ENCODE measurements at regions not wholly inside any gene's neighbourhood (a gene's known extent, or its start where the extent isn't known, plus 50 kb on each side); places are given as distances from the start of the nearest gene placed in this dataset.

DNA sequence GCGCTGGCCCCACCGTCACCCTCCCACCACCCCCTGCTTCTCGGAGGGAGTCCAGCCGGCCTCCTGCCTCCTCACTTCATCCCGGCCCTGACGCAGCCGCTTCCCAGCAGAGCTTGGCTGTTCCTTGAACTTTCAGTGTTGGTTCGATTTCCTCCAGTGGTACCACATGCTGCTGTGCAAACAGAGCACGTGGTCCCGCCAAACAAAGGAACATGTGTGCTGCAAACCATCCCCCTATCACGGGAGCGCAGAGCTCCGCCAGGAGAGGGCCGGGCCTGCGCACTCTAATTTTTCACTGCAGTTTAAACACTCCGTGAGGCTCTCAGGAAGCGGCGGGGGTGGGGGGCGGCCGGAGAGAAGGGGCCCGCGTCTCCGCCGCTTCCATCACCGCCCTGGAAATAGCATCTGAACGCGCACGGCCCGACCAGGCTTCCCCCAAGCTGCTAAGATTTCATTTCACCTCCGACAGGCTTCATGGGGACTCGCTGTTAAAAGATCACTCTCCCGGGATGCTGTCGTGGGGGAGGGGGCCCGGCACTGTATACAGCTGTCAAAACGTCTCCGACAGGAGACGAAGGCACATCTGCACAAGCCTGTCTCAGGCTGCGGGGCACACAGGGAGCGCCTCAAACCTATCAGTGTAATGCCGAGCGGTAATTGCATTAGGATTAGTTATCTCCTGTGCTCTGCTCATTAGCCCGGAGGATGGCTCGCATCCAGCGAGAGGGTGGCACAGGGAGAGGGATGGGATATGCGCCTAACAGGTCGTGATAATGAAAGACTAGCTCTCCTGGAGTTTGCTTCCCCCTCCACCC is 269.9 kb upstream of the SORL1-AS1 start (continued):
- TF ChIP-seq ZNF678 (CRISPR knock-in tag; IDR thresholded peaks at IDR 0.05): no peak
- TF ChIP-seq ADNP (CRISPR knock-in tag; IDR thresholded peaks at IDR 0.05): no peak
- 0 out of 2 replicates have a peak, but pooled peaks have one; percentile 41 for TF ChIP-seq HOXA5 (CRISPR knock-in tag; IDR thresholded peaks at IDR 0.05)
- no peak for TF ChIP-seq PRPF4 (IDR thresholded peaks at IDR 0.05; ENCODE audit: low read depth, low read length, poor library complexity, severe bottlenecking)
- TF ChIP-seq ZIK1 (CRISPR knock-in tag; IDR thresholded peaks at IDR 0.05; ENCODE audit: borderline replicate concordance, low read depth): peak; percentile 90; the same call in 1 of the 2 replicates
- TF ChIP-seq ZNF563 (CRISPR knock-in tag; IDR thresholded peaks at IDR 0.05): peak; percentile 78; the same call in 1 of the 2 replicates
- peak; percentile 90 for TF ChIP-seq IKZF4 (CRISPR knock-in tag; IDR thresholded peaks at IDR 0.05; ENCODE audit: borderline replicate concordance, low read depth, not compliant biosample characterization)
- TF ChIP-seq, protein P1, sequence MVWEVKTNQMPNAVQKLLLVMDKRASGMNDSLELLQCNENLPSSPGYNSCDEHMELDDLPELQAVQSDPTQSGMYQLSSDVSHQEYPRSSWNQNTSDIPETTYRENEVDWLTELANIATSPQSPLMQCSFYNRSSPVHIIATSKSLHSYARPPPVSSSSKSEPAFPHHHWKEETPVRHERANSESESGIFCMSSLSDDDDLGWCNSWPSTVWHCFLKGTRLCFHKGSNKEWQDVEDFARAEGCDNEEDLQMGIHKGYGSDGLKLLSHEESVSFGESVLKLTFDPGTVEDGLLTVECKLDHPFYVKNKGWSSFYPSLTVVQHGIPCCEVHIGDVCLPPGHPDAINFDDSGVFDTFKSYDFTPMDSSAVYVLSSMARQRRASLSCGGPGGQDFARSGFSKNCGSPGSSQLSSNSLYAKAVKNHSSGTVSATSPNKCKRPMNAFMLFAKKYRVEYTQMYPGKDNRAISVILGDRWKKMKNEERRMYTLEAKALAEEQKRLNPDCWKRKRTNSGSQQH (CRISPR knock-in tag; IDR thresholded peaks at IDR 0.05; ENCODE audit: low read depth): 0 out of 2 replicates have a peak, but pooled peaks have one; percentile 53
- TF ChIP-seq SAP130 (CRISPR knock-in tag; IDR thresholded peaks at IDR 0.05; ENCODE audit: low read depth): peak; percentile 67
- TF ChIP-seq, protein P2, sequence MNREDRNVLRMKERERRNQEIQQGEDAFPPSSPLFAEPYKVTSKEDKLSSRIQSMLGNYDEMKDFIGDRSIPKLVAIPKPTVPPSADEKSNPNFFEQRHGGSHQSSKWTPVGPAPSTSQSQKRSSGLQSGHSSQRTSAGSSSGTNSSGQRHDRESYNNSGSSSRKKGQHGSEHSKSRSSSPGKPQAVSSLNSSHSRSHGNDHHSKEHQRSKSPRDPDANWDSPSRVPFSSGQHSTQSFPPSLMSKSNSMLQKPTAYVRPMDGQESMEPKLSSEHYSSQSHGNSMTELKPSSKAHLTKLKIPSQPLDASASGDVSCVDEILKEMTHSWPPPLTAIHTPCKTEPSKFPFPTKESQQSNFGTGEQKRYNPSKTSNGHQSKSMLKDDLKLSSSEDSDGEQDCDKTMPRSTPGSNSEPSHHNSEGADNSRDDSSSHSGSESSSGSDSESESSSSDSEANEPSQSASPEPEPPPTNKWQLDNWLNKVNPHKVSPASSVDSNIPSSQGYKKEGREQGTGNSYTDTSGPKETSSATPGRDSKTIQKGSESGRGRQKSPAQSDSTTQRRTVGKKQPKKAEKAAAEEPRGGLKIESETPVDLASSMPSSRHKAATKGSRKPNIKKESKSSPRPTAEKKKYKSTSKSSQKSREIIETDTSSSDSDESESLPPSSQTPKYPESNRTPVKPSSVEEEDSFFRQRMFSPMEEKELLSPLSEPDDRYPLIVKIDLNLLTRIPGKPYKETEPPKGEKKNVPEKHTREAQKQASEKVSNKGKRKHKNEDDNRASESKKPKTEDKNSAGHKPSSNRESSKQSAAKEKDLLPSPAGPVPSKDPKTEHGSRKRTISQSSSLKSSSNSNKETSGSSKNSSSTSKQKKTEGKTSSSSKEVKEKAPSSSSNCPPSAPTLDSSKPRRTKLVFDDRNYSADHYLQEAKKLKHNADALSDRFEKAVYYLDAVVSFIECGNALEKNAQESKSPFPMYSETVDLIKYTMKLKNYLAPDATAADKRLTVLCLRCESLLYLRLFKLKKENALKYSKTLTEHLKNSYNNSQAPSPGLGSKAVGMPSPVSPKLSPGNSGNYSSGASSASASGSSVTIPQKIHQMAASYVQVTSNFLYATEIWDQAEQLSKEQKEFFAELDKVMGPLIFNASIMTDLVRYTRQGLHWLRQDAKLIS (CRISPR knock-in tag; IDR thresholded peaks at IDR 0.05): no peak
- peak; percentile 56 for TF ChIP-seq GABPB1 (CRISPR knock-in tag; IDR thresholded peaks at IDR 0.05)
- TF ChIP-seq, protein P3, sequence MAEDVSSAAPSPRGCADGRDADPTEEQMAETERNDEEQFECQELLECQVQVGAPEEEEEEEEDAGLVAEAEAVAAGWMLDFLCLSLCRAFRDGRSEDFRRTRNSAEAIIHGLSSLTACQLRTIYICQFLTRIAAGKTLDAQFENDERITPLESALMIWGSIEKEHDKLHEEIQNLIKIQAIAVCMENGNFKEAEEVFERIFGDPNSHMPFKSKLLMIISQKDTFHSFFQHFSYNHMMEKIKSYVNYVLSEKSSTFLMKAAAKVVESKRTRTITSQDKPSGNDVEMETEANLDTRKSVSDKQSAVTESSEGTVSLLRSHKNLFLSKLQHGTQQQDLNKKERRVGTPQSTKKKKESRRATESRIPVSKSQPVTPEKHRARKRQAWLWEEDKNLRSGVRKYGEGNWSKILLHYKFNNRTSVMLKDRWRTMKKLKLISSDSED (CRISPR knock-in tag; IDR thresholded peaks at IDR 0.05): no peak
- TF ChIP-seq NFE2L2 (IDR thresholded peaks at IDR 0.05; ENCODE audit: low read length): no peak
- TF ChIP-seq, protein P4, sequence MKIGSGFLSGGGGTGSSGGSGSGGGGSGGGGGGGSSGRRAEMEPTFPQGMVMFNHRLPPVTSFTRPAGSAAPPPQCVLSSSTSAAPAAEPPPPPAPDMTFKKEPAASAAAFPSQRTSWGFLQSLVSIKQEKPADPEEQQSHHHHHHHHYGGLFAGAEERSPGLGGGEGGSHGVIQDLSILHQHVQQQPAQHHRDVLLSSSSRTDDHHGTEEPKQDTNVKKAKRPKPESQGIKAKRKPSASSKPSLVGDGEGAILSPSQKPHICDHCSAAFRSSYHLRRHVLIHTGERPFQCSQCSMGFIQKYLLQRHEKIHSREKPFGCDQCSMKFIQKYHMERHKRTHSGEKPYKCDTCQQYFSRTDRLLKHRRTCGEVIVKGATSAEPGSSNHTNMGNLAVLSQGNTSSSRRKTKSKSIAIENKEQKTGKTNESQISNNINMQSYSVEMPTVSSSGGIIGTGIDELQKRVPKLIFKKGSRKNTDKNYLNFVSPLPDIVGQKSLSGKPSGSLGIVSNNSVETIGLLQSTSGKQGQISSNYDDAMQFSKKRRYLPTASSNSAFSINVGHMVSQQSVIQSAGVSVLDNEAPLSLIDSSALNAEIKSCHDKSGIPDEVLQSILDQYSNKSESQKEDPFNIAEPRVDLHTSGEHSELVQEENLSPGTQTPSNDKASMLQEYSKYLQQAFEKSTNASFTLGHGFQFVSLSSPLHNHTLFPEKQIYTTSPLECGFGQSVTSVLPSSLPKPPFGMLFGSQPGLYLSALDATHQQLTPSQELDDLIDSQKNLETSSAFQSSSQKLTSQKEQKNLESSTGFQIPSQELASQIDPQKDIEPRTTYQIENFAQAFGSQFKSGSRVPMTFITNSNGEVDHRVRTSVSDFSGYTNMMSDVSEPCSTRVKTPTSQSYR (CRISPR knock-in tag; IDR thresholded peaks at IDR 0.05; ENCODE audit: borderline replicate concordance): peak; percentile 90
- TF ChIP-seq ZEB1 (IDR thresholded peaks at IDR 0.05; ENCODE audit: insufficient replicate concordance, low read depth): no peak
- no peak for TF ChIP-seq AGO1 (IDR thresholded peaks at IDR 0.05; ENCODE audit: low read depth, low read length, poor library complexity, severe bottlenecking)
- no peak for TF ChIP-seq CREB1 (IDR thresholded peaks at IDR 0.05)
- no peak for TF ChIP-seq CREB1 (CRISPR knock-in tag; IDR thresholded peaks at IDR 0.05)
- no peak for TF ChIP-seq MEIS1 (CRISPR knock-in tag; IDR thresholded peaks at IDR 0.05; ENCODE audit: borderline replicate concordance)

Measured in HepG2 (cell line).